ENCODE measurements at regions not wholly inside any gene's neighbourhood (a gene's known extent, or its start where the extent isn't known, plus 50 kb on each side); places are given as distances from the start of the nearest gene placed in this dataset.

DNA sequence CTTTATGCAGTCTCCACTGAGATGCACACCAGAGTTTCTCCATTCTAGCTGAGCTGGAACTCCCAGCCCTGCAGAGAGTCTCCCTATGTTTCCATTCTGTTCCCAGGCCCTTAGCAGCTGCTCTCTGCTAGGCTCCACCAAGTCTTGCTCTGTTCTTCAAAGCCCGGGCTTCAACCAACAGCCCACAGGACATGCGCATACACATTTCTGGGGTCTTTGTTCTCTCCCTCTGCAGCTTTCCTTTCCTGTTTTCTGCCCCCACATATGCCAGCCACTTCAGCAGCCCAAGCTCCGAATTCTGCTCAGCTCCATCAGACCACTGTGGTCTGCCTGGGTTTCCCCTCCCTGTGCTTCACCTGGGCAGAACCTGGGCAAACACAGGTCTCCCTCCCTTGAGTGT is 205.9 kb downstream of the CBLN1 start:
- DNase-seq: no peak

DNA sequence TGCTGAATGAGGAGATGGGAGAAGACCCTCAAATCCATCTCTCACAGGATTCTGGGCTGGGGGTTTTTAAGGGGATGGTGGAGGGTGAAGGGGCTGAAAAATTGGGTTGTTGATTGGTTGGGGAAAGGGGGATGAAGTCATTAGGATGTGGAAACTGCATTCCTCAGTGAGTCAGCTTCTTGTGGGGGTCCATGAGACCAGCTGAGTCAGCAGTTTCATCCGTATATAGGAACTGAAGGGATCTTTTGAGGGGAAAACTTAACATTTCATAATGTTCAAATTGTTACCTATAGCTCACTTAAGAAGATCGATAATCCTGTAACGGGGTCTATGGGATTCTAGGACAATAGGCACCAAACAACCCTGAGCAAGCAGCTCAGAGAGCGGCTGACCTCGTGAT is 213.4 kb downstream of the CBLN1 start:
- no peak for DNase-seq

DNA sequence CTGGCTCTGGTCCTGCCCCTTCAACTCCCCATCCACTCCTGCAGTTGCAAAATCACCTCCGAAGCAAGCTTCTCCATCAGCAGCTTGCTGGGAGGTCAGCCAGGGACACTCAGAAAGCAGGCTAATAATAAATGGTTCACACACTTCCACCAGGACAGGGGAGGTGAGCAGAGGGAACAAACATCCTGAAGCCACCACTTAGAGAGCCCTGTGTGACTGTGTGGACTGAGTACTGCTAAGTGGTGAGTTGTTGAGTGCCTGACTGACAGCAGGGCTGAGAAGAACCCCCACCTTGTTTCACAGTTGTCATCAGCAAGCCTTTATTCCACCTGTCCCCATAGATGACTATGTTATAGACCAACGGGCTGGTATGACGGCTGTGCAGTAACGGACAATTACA is 213.9 kb downstream of the CBLN1 start:
- DNase-seq: no peak

DNA sequence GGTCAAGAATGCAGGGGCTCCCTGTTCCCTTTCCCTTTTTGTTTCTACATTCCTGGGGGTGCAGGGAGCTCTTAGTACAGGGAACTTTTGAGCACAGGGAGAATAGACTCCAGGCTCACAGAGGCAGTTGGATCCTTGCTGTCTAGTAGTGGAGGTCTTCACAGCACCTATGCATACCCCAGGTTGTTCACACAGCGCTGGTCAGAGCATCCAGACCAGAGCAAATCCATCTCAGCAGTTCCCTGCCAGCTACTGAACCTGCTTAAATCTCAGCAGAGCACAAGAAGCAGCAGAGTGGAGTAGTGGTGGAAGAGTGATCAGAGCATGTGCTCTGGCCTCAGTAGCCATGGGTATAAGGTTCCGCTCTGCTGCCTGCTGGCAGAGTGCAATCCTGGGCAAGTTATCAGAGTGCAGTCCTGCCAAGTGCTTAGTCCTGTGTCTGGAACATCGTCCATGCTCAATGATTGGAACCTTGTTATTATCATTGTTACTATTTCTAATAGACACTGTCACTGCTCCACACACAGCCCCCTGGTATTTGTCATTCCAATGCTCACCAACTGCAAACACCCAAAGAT is 220.4 kb downstream of the CBLN1 start:
- no peak for DNase-seq

DNA sequence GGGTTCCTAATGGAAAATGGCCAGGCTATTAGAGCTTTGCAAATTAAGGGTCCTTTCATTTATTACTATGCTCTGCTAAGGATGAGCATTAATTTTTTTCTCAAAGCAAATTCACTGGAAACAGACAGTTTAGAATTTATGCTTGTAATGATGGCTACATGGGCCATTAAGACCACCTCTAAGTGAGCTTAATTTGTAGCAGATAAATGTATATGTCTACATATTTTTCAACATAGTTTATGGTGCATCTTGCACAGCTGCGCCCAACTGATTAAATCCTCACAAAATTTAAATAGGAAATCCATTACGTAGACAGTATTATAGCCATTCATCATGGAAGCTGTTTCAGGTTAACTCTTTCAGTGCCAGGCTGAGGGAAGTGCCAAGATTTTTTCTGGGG is 220.9 kb downstream of the CBLN1 start:
- peak; percentile 6 for DNase-seq

DNA sequence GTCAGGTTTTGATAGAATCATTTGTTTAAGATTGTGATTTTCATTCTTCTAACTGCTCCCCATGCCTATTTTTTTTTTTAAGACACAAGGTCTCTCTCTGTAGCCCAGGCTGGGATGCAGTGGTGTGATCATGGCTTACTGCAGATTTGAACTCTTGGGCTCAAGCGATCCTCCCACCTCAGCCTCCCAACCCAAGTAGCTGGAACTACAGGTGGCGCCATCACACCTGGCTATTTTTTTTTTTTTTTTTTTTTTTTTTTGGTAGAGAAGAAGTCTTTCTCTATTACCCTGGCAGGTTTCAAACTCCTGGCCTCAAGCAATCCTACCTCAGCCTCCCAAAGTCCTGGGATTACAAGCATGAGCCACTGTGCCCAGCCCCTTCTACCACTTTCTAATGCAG is 223.3 kb downstream of the CBLN1 start:
- DNase-seq: peak; percentile 5

DNA sequence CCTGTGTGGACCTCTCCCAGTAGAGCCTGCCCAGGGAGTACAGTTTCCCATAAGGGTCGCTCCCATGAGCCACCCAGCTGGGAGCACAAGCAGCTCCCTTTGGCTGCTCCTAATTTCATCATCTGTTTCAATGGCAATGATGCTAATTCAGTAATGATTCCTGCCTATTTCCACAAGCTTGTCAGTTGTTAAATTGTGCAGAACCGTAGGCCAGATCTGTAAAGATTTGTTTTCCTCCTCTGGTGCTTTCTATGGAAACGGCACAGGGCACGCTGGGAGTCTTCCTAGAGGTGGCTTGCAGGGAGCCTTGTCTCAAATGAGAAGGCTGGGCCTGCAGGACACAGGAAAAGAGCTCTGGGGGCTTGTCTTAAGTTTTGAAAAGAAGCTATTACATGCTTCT is 223.7 kb downstream of the CBLN1 start:
- no peak for DNase-seq

DNA sequence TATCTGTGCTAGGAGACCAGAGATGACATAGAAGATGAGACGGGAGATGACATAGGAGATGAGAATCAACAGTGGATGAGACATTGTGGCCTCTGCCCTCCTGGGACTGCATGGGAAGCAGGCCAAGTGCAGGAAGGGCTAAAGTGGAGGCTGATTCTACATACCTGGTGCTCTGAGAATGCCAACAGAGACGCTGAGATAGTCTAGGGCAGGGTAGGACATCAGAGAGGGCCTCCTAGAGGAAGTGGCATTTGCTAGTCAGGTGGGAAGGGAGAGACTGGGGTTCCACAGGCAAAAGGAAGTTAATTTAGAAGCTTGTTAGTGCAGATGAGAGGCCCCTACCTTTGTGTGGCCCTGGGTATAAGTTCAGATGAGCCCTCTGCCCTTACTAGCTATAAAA is 224.2 kb downstream of the CBLN1 start:
- DNase-seq: no peak

DNA sequence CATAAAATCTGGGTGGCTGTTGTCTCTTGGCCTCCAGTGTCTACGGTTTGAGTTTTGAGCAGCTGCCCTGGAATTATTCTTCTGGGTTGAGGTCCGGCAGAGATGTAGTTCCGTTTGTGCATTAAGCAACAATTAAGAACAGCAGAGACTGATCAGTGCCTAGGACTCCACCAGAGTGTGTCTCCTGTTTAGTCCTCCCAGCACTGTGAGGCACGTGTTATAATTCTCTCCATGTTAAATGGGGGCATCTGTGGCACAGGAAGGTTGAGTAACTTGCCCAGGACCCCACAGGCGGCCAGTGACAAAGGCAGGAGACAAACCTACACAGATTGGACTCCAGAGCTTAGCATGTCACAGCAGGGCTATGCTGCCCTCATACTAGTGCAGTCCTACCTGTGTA is 225.1 kb downstream of the CBLN1 start:
- DNase-seq: no peak

DNA sequence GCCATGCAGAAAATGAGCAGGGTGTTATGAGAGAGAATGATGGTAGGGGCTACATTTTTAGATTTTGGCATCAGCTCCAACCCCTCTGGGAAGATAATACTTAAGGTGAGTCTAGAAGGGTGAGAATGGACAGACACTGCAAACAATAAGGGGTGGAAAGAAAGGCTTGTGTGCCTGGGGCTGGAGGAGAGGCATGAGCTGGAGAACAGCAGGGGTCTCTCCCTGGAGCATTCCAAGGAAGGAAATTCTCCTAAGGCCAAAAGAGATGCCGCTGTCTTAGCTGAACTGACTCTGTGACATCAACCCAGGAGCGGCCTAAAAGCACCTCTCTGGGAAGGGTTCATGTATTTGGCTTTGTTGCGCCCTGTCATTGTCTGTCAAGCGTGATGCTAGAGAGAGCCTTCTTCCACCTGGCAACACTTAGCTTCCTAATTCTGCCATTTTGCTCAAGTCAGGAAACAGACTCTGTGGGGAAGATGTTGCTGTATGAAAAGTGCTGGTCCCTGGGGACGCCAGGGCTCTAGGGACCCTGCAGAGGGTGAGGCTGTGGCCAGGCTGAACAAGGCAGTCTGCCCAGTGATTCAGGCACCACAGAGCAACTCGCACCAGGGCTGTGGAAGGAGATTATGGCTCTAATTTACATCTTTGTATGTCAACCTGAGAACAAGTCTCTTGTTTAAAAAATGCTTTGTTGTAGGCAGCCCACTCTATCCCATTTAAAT is 225.7 kb downstream of the CBLN1 start:
- DNase-seq: peak; percentile 66

DNA sequence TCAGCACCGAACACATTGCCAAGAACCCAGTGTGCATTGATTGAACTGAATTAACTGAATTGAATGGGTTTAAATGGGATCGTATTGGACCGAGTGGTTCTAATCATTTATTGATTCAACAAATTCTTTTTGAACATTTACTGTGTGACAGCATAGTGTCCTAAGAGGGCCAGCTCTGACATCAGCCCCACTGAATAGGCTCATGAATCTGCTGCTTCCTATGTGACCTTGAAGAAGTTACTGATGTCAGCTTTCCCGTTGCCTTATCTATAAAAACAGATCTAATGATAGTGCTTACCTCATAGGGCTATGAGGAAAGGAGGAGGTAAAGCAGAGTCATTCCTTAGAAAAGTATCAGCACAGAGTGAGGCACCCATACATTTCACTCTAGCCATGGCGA is 226.3 kb downstream of the CBLN1 start:
- DNase-seq: no peak

DNA sequence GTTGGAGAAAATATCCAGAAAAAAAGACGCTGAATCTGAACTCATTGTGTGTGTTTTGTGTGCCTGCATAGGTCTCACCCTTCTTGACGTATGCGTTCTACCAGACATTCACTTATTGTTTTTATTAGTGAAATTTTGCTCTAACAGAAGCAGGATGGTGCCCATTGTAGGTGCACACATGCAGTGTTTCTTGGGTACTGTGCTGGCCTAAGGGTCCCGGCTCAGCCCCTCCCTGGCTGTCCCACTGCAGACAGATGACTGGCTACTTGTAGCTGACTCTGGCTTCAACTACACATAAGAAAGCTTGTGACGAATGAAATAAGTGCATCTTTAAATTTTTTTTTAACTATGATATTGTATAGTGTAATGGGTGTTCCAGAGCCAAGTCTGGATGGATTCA is 227.0 kb downstream of the CBLN1 start:
- no peak for DNase-seq

DNA sequence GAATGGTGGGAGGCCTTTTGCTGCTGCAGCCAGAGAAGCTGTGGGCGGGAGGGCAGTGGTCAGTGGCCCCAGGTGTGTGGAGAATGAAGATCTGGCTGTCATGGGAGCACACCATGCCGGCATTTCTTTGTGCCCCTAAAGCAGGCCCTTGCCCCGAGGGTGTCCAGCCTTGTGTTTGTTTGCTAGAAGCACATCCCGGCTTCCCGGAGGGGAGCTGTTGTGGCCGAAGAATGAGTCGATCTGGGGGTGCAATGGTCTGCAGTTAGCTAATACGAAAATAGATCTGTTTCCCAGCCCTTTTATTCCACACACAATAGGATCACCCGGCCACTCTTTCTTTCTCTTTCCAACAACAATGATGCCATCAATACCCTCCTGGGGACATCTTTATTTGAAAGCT is 228.8 kb downstream of the CBLN1 start:
- DNase-seq: no peak

DNA sequence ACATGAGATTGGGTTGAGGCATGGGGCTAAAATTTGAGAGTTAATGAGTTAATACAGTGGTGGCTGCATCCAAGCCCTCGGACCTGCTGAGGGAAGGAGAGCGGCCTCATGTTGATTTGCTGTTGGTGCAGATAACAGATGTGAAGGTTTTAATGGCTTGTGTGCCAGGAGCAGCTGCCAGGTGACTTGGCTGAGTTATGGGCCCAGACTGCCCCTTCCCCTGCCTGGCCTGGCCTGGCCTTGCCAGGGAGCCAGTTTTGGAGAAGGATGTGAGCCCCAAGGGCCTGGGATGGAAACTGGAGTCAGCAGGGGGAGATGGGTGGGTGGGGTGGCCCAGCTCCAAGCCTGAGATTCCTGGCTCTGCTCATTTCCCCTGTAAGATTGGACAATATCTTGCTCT is 230.1 kb downstream of the CBLN1 start:
- DNase-seq: peak; percentile 47

DNA sequence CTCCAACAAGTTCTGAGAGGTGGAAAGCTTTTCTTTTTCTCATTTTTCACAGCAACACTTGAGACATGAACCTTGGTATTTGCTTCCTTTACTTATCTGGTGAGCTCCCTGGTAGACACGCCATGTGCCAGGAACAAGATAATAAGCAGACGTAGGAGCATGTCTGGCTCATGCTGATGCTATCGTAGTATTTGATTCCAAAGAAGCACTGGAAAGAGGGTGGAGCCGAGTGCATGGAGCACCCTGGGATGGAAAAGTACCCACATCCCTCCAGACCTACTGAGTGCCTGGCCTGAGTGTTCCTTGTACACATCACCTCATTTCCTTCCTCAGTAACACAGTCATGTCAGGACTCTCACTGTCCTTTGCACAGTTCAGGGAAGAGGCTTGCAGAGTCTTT is 231.0 kb downstream of the CBLN1 start:
- no peak for DNase-seq

DNA sequence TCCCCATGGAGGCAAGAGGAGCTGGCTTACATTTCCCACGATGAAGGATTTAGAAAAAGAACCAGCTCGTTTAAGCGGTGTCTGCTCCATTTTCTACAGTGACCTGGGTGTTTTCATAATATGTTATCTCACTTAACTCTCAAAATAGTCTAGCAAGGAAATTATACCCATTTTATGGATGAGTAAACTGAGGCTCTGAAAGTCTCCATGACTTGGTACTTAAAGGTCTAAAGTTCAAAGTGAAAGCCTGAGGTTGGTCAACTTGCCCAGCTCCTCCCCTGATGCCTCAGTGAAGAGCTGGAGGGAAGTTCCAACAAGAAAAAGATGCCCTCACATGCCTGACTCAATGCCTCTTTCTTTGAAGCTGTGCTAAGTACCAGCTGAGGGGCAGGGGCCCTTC is 232.0 kb downstream of the CBLN1 start:
- no peak for DNase-seq

DNA sequence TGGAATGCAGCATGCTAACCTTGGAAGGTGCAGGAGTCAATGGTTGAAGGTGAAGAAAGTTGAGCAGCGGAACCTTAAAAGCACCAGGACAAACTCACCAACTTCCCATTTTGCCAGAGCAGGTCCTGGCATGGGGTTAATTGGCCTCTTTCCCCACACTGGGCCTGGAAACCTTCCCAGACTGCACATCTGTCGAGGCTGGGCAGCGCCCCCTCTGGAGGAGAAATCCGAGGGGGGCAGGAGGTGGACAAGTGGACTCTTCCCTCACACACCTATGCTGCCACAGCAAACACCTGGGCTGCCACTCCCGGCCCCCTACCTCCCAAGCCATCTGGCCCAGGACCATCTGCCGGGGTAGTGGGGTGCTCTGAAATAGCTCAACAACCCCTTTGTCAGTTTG is 232.4 kb downstream of the CBLN1 start:
- peak; percentile 90 for DNase-seq

DNA sequence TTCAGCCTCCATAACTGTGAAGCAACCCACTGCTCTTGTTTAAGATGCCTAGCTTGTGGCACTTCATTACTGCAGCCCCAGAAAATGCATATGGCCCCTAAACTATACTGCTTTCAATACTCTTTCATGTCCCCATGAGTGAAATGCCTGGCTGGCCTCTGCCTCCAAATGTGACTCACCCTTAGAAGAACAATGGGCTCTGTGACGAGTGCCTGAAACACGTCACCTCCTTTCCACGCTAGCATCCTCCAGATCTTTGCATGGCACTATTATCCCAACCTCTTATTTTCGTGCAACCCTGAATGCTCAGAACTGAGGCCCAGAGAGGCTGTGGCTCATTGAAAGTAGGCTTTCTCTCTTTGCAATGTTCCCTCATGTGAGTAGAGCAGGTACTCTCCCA is 233.1 kb downstream of the CBLN1 start:
- DNase-seq: no peak

DNA sequence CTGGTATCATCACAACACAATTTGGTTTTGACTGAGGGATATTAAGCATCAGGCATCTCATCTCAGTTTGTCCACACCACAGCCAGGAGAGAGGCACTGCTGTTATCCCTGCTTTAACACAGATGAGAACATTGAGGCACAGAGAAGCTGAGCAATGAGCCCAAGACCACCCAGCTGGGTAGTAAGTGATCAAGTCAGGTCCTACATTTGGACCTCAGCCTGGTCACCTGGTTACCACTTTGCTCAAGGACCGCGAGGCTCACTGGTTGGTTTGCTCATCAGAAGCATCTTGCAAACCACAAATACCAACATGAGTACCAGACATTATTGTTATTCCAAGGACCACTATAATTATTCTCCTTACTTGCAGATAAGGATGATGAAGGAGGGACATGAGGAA is 245.5 kb downstream of the CBLN1 start:
- DNase-seq: no peak

DNA sequence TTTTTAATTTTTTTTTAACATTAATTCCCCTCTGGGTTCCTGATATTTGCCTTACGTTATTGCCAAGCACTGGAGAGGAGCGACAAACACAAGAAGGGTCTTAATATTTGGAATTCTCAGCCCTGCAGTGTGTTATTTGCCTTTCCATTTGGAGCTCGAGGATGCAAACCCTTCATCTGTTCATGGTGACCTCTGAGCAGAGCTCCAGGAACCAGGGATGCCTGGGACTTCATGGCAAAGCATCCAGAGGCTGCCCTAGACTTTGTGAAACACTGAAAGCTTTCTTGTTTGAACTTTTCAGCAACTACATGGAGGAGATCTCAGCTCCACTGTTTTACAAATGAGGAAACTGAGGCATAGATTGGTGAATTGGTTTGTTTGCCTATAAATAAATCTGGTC is 254.2 kb downstream of the CBLN1 start:
- DNase-seq: peak; percentile 43

DNA sequence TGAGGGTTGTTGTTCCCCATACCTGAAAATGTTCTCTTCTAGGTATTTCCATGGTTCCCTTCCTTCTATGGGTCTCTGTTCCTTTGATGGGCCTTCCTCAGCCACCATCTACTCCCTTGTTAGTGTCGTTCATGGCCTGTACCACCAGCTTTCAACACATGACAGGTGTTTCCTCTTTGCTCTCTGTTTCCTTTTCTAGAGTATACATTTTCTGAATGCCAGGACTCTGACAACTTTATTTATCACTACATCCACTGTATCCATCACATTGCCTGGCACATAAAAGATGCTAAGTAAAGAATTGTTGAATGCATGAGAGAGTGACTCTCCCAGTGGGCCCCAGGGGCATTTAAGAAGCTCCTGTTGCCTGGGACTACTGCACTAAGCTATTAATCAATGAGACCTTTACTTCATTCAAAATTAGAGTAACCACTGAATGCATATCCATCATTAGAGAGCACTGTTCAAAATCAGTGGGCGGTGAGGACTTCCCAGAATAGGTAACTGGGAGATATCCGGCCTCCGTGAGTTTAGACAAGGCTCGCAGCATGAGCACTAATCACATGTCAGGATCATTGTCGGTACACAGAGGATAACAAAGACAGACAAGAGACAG is 255.0 kb downstream of the CBLN1 start:
- DNase-seq: peak; percentile 89

DNA sequence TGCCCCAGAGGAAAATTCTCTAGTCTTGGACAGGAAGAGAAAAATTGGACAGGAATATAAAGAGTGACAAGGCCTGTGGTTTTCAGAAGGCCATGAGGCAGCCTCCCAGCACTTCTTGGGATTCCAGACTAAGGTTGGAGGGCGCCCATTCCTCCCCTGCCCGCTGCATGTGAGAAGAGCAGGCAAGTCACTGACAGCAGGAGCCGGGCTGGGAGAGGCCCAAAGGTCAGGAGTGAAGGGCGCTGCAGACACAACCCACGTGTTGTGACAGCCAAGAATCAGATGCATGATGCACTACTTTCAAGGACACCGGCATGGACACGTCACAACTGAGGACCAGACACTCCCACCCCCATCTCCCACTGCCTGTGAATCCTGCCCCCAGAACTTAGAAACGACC is 256.7 kb downstream of the CBLN1 start:
- DNase-seq: no peak

DNA sequence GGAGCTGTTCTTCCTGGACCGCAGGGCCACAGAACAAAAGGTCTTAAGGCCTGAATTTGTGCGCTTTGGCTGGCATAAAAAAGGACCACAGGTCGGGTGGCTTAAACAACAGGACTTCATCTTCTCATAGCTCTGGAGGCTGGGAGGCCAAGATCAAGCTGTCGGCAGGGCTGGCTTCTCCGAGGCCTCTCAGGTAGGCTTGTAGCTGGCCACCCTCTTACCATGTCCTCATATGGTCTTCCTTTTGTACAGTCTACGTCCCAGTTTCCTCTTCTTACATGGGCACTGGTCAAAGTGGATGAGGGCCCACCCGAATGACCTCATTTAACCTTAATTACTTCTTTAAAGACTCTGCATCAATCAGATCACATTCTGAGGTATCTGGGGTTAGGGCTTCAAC is 257.6 kb downstream of the CBLN1 start:
- DNase-seq: no peak

DNA sequence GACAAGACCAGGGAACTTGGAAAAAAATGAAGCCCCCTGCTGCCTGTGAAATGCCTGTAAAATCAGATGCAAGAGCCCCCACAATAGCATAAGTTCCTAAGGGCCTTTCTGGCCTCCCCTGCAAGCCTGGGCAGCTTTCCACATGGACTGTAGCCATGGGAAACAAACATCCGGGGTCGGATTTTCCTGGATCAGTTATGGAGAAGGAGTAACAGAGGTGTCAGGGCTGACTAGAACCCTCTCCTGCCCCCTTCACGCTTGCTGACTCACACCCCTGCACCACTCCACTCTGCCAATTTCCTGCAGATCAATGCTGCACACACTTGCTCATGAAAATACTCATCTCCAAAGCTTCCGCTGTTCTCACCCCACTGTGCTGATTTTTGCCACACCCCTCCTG is 258.6 kb downstream of the CBLN1 start:
- DNase-seq: peak; percentile 74

All from NCI-H69 (cell line).